Breast epithelium (tissue), 3 donors: ENCODE measurements at regions not wholly inside any gene's neighbourhood (a gene's known extent, or its start where the extent isn't known, plus 50 kb on each side); places are given as distances from the start of the nearest gene placed in this dataset.

Experiments used
- POLR2A ChIP-seq: fragments of 450-650 bp; IDR thresholded peaks from one replicate; pipeline ENCODE4 v1.6.1; 2016; ENCODE audit warnings: antibody characterized with exemption, mild to moderate bottlenecking, moderate library complexity
- POLR2AphosphoS5 ChIP-seq, 3 donors: sonication (generic); formaldehyde crosslinking; IDR thresholded peaks; one replicate each; pipeline ENCODE4 v1.6.1; 2017; ENCODE audit warnings: antibody characterized with exemption in 3 of 3
- TF ChIP-seq, protein P1 (sequence below), 3 donors: fragments of 450-650 bp; IDR thresholded peaks; one replicate each; pipeline ENCODE4 v1.5.1; 2016 to 2017; ENCODE audit warnings: antibody characterized with exemption in 3 of 3, mild to moderate bottlenecking in 3 of 3, moderate library complexity in 3 of 3

DNA sequence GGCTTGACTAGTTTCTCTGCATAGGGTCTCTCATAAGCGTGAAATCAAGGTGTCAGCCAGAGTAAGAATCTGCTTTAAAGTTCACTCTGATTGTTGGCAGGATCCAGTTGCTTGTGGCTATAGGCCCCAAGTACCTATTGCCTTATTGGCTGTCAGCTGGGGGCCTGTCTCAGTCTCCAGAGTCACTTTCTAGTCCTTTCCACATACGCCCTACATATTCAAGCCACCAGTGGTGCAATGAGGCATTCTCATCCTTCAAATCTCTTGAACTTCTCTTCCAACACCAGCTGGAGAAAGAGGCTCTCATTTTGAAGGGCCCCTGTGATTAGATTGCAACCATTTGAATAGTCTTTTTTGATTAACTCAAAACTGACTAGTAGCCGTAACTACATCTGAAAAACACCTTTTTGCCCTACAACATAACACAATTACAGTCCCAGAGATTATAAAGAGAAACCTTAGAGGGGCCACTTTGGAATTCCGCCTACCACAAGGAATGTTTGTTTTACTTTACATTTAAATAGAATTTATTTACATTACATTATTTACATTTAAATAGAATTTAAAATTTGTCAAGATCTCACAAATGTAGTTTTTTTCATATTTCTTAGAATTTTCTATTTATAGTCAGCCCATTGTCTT, 520.1 kb downstream of the DSC3 start:
- TF ChIP-seq, protein P1, sequence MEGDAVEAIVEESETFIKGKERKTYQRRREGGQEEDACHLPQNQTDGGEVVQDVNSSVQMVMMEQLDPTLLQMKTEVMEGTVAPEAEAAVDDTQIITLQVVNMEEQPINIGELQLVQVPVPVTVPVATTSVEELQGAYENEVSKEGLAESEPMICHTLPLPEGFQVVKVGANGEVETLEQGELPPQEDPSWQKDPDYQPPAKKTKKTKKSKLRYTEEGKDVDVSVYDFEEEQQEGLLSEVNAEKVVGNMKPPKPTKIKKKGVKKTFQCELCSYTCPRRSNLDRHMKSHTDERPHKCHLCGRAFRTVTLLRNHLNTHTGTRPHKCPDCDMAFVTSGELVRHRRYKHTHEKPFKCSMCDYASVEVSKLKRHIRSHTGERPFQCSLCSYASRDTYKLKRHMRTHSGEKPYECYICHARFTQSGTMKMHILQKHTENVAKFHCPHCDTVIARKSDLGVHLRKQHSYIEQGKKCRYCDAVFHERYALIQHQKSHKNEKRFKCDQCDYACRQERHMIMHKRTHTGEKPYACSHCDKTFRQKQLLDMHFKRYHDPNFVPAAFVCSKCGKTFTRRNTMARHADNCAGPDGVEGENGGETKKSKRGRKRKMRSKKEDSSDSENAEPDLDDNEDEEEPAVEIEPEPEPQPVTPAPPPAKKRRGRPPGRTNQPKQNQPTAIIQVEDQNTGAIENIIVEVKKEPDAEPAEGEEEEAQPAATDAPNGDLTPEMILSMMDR (IDR thresholded peaks at IDR 0.05): no peak
- TF ChIP-seq POLR2A: no peak
- no peak for TF ChIP-seq POLR2AphosphoS5 (IDR thresholded peaks at IDR 0.05)
